ENCODE measurements at regions not wholly inside any gene's neighbourhood (a gene's known extent, or its start where the extent isn't known, plus 50 kb on each side); places are given as distances from the start of the nearest gene placed in this dataset.

DNA sequence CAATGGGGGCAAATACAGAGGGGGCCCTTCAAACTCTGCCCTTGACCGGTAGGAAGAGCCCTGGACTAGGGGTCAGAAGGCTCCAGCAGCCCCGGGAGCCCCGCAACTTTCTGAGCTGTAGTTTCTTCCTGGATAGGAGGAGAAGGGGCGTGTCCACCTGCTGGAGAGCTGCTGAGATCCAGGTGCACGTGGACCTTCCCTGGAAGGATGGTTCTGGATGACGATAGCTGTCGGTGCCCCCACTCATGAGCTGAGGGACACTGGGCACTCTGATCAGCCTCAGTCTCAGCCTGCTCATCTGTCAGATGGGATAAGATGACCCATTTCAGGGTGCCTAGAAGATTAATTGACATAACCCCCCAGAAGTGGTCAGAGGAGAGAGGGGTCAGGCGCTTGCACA is 125.2 kb upstream of the HDAC4 start:
- TF ChIP-seq, protein P1, sequence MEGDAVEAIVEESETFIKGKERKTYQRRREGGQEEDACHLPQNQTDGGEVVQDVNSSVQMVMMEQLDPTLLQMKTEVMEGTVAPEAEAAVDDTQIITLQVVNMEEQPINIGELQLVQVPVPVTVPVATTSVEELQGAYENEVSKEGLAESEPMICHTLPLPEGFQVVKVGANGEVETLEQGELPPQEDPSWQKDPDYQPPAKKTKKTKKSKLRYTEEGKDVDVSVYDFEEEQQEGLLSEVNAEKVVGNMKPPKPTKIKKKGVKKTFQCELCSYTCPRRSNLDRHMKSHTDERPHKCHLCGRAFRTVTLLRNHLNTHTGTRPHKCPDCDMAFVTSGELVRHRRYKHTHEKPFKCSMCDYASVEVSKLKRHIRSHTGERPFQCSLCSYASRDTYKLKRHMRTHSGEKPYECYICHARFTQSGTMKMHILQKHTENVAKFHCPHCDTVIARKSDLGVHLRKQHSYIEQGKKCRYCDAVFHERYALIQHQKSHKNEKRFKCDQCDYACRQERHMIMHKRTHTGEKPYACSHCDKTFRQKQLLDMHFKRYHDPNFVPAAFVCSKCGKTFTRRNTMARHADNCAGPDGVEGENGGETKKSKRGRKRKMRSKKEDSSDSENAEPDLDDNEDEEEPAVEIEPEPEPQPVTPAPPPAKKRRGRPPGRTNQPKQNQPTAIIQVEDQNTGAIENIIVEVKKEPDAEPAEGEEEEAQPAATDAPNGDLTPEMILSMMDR (IDR thresholded peaks at IDR 0.05) = no peak
- no peak for TF ChIP-seq POLR2A (IDR thresholded peaks at IDR 0.05)
- TF ChIP-seq EP300 (IDR thresholded peaks at IDR 0.05) = no peak

All from suprapubic skin (tissue), 3 donors.